ENCODE measurements at regions not wholly inside any gene's neighbourhood (a gene's known extent, or its start where the extent isn't known, plus 50 kb on each side); places are given as distances from the start of the nearest gene placed in this dataset.

DNA sequence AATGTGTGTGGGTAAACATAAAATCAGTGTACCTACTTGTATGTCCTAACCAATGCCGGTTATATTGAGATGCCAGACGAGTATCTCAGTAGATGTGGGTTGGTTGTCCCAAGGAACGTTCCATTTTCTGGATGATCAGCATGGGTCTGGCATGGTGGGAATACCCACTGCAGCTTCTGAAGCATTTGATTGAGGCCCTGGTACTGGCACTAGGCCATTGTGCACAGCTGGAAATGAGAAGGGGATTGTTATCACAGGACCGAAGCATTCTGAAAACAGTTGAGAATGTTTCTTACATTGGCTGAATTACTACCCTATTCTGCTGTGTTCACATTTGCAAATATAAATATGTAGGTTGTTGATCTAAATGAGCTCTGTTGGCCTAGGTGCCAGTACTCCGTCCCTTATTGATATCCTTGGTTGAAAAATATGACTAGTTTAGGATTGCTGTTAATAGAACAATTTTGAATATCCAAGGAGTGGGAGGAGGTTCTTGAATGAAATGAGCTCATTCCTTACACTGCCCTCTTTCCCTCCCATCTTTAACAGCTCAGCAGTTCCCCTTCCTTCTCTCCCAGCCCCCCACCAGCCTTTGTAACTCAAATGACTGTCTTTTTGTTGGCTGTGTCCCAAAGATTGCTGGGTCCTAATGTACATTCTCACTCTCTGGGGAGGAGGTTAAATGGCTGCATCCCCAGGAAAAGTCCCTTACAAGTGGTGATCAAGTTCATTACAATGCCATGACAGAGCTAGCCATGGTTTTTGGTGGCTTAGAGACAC lies 293.3 kb upstream of the TPM1 start:
- no peak for DNase-seq (ENCODE audit: low spot score)

- no peak for DNase-seq (ENCODE audit: low spot score)
Observed at GRCh38 chr15:62750471-62750870, 292.1 kb upstream of the TPM1 start.

GRCh38 chr15:62752657-62753517 lies 289.7 kb upstream of the TPM1 start:
- no peak for DNase-seq (ENCODE audit: low spot score)

GRCh38 chr15:62753518-62754221 lies 288.9 kb upstream of the TPM1 start:
- DNase-seq (ENCODE audit: low spot score) = no peak

DNA sequence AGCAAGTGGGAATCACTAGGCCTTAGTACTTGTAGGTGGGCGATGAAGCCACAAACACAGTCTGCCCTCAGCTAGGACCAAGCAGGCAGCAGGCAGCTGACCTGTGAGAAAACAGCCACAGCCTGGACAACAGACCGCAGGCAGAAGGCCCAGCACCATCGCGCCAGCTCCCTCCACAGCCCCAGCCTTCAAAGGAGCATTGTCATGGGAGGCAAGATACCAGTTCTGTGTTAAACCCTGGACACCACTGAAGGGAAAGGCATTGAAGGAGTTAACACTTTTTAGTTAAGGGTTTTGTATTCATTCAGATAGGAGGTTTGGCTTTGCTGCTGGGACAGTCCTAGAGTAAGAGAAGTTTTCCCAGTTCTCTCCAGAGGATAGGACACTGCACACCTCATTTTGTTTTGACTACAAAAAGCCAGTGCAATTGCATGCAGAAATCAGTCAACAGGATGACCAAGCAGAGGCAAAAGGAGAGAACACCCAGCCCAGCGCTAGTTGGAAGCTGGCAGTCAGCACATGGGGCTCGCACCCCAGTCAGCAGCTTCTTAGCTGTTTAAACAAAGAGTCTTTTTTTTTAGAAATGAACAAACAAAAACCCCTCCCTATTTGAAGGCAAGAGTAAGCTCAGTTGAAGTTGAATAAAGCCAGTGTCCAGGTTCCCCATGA lies 286.1 kb upstream of the TPM1 start:
- no peak for DNase-seq (ENCODE audit: low spot score)

GRCh38 chr15:62756995-62757360 lies 285.6 kb upstream of the TPM1 start:
- no peak for DNase-seq (ENCODE audit: low spot score)

- no peak for DNase-seq (ENCODE audit: low spot score)
Observed at GRCh38 chr15:62757535-62757934, 285.0 kb upstream of the TPM1 start.

- no peak for DNase-seq (ENCODE audit: low spot score)
Observed at GRCh38 chr15:62758126-62758951, 284.2 kb upstream of the TPM1 start.

- DNase-seq (ENCODE audit: low spot score) = no peak
Observed at GRCh38 chr15:62758952-62759349, 283.6 kb upstream of the TPM1 start.

- DNase-seq (ENCODE audit: low spot score) = no peak
Observed at GRCh38 chr15:62760538-62760937, 282.0 kb upstream of the TPM1 start.

- no peak for DNase-seq (ENCODE audit: low spot score)
Observed at GRCh38 chr15:62765916-62766315, 276.6 kb upstream of the TPM1 start.

DNA sequence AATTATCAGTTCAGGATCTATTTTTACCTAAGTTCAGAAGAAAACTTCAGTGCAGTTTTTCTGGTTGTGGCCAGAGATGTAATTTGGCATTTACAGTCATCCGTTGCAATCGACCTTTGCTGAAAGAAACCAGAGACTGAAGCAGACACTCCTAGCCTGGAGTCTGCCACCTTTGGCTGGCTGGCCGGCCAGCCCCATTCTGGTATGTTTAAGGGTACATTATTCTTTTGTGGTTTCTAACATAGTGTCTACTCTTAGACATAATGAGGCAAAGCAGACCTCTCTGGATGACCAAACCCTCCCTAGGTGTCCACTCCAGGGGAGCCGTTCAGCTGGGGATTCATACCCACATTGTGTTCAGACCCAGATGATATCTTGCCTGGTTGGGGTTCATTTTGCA lies 275.9 kb upstream of the TPM1 start:
- DNase-seq (ENCODE audit: low spot score) = no peak

GRCh38 chr15:62769604-62770003 lies 272.9 kb upstream of the TPM1 start:
- no peak for DNase-seq (ENCODE audit: low spot score)

DNA sequence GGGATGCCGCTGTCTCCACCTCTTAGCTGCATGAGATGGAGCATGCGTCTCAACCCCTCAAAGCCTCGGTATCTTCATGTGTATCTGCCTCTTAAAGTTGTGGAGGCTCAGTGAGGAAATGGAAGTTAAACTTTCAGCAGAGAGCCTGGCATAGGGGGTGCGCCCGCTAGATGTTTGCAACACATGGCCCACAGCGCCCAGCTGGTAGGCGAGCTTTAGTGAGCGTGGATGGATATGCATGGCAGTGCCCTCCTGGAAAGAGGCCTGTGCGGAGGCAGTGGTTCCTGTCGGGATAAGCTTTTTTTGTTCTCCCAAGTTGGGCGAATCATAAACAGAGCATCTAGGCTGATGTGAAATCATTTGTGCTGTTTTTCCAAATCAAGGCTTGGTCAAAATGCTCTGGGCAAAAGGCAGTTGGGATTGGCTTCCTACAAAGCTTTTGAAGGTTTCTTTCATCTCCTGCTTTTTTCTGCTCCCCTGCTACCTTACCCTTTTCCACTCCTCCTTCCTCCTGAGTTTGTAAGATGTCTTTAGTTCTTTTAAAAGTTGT lies 272.4 kb upstream of the TPM1 start:
- DNase-seq (ENCODE audit: low spot score) = no peak

GRCh38 chr15:62770752-62771151 lies 271.8 kb upstream of the TPM1 start:
- DNase-seq (ENCODE audit: low spot score) = no peak

- no peak for DNase-seq (ENCODE audit: low spot score)
Observed at GRCh38 chr15:62771234-62771633, 271.3 kb upstream of the TPM1 start.

DNA sequence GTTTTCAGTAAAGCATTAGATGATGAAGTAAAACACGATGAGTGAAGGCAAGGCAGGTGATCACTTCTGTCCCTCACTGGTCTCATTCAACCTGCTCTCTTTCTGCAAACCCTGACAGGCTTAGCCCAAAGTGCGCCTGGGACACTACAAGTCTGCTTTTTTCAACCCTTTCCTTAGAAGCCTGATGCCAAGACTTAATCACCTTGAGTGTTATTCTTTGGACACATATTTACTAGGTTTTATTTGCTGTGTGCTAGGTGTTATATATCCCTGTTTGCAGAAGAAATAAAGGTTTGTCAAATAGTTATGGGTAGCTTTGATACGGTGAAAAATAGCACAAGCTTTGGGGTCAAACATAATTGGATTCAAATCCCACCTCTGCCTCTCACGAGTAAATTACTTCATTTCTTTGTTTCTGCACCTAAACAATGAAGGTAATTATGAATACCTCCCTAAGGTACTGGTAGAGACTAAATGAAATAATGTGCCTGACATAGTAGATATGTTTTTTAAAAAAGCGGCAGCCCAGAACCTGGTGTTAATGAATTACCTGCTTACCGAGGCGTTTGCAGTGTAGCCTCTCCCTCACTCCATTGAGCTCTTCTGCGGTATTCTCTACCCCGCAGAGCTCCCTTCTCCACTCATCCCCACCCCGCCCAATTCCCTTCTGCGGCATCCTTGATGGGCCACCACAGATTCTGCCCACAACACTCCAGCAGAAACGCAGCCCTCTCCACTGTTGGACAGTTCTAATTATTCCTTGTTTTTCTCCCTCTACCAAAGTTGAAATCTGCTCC lies 269.0 kb upstream of the TPM1 start:
- DNase-seq (ENCODE audit: low spot score) = no peak

GRCh38 chr15:62775932-62776331 lies 266.6 kb upstream of the TPM1 start:
- no peak for DNase-seq (ENCODE audit: low spot score)

DNA sequence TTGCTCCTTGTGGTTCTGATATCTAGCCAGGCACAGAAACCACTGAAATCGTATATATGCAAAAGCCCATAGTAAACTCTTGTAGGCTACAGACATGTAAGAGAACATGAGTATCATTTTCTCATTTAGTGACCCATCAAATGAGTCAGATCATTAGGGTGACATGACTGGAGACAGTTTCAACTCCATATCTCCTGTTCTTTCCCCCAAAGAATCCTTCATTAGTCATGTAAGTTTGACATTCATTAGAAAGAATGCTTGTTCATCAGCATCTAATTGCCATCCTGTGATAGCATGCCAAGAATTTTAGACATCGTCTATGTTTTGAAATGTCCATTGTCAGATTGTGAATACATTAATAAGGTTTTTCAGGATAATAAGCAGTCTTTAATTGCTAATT lies 264.9 kb upstream of the TPM1 start:
- no peak for DNase-seq (ENCODE audit: low spot score)

Measured in HuH-7.5 (cell line).